ENCODE measurements at regions not wholly inside any gene's neighbourhood (a gene's known extent, or its start where the extent isn't known, plus 50 kb on each side); places are given as distances from the start of the nearest gene placed in this dataset.

DNA sequence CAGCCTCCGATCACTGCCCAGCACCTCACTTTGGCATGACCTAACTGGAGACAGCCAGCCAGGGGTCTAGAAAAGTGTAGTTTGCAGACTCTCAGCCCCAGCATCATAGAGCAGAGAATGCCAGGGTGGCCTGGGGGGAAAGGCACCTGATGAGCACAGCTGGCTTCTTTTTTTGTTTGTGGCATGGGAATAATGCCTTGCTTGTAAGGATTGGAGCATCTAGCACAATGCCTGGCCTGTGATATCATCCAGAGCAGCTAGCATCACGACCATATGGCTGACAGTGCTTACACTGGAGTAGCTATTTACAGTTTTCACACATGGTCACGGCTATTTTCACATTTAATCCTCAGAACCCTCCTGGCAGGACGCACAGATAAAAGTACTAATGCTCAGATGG, 594.8 kb upstream of the B3GAT1 start:
- no peaks in the 10 kb centered on the region for H3K27me3 ChIP-seq (ENCODE audit: control insufficient read depth, insufficient read depth, low read length)
- in situ Hi-C loops (cut with HindIII; ENCODE audit: low pct_unique_long_range_greater_than_20kb, low sequenced_read_pairs) (no loop called here), intact Hi-C loops (cut with micrococcal nuclease; ENCODE audit: unreplicated experiment) (no loop called here)
- DNase-seq (ENCODE audit: low read depth, low spot score) = no peak
- ATAC-seq = no peak
- no peaks in the 10 kb centered on the region for H3K4me1 ChIP-seq (ENCODE audit: control insufficient read depth, insufficient read depth, low read length)
- no TSS peak for BruUV-seq (replicated peaks)
- TF ChIP-seq POLR2AphosphoS5 (IDR thresholded peaks at IDR 0.05; ENCODE audit: low read depth, low read length) (no peak), TCF7L2 (IDR thresholded peaks at IDR 0.05; ENCODE audit: low read depth, low read length) (no peak), SIN3A (IDR thresholded peaks at IDR 0.05; ENCODE audit: borderline replicate concordance, insufficient read depth, low read depth, low read length) (no peak)
- TF ChIP-seq, protein P1, sequence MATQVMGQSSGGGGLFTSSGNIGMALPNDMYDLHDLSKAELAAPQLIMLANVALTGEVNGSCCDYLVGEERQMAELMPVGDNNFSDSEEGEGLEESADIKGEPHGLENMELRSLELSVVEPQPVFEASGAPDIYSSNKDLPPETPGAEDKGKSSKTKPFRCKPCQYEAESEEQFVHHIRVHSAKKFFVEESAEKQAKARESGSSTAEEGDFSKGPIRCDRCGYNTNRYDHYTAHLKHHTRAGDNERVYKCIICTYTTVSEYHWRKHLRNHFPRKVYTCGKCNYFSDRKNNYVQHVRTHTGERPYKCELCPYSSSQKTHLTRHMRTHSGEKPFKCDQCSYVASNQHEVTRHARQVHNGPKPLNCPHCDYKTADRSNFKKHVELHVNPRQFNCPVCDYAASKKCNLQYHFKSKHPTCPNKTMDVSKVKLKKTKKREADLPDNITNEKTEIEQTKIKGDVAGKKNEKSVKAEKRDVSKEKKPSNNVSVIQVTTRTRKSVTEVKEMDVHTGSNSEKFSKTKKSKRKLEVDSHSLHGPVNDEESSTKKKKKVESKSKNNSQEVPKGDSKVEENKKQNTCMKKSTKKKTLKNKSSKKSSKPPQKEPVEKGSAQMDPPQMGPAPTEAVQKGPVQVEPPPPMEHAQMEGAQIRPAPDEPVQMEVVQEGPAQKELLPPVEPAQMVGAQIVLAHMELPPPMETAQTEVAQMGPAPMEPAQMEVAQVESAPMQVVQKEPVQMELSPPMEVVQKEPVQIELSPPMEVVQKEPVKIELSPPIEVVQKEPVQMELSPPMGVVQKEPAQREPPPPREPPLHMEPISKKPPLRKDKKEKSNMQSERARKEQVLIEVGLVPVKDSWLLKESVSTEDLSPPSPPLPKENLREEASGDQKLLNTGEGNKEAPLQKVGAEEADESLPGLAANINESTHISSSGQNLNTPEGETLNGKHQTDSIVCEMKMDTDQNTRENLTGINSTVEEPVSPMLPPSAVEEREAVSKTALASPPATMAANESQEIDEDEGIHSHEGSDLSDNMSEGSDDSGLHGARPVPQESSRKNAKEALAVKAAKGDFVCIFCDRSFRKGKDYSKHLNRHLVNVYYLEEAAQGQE (IDR thresholded peaks at IDR 0.05; ENCODE audit: insufficient read depth in 1 of 2, low read depth in 2 of 2, low read length in 1 of 2) = no peak
- TF ChIP-seq, protein P2, sequence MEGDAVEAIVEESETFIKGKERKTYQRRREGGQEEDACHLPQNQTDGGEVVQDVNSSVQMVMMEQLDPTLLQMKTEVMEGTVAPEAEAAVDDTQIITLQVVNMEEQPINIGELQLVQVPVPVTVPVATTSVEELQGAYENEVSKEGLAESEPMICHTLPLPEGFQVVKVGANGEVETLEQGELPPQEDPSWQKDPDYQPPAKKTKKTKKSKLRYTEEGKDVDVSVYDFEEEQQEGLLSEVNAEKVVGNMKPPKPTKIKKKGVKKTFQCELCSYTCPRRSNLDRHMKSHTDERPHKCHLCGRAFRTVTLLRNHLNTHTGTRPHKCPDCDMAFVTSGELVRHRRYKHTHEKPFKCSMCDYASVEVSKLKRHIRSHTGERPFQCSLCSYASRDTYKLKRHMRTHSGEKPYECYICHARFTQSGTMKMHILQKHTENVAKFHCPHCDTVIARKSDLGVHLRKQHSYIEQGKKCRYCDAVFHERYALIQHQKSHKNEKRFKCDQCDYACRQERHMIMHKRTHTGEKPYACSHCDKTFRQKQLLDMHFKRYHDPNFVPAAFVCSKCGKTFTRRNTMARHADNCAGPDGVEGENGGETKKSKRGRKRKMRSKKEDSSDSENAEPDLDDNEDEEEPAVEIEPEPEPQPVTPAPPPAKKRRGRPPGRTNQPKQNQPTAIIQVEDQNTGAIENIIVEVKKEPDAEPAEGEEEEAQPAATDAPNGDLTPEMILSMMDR (IDR thresholded peaks at IDR 0.05) = no peak
- no peaks in the 10 kb centered on the region for H3K9me3 ChIP-seq (ENCODE audit: control insufficient read depth, insufficient read depth, low read depth, low read length)
- ChIA-PET POLR2A (no interaction called here), CTCF (no interaction called here)
- no peak overlapping the region for H3K4me3 ChIP-seq (ENCODE audit: low read depth in 2 of 2, low read length in 2 of 2)
- no peaks in the 10 kb centered on the region for H3K36me3 ChIP-seq (ENCODE audit: control insufficient read depth, insufficient read depth, low read length)
- no peak overlapping the region for H3K27ac ChIP-seq (ENCODE audit: low read length)

DNA sequence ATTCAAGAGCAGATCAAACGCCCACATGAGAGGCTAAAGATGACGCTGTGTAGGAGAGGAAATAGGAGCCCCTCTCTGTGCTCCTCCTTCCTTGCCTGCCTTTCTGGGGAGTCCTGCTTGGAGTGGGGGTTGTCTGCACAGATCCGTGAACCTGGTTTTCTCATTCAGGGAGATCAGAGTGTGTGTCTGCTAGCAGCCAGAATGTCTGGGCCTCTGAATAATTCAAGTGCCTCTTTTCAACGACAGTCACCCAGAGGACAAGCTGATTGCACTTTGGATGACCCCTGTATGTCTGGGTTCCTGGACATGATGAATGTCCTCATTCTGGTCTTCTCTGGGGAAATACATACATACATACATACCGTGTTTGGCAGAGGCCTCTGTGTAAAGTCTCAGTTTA, 592.5 kb upstream of the B3GAT1 start:
- no TSS peak for BruUV-seq (replicated peaks)
- no peak for ATAC-seq
- H3K4me3 ChIP-seq (ENCODE audit: low read depth in 2 of 2, low read length in 2 of 2) = no peak overlapping the region
- H3K4me1 ChIP-seq (ENCODE audit: control insufficient read depth, insufficient read depth, low read length) = no peaks in the 10 kb centered on the region
- ChIA-PET CTCF (no interaction called here), POLR2A (interaction anchor here (0.6 kb wide), 1 partner anchor 967 kb away, joined by 3 read pairs; no protein-coding TSS in a partner anchor)
- TF ChIP-seq, protein P1 (IDR thresholded peaks at IDR 0.05; ENCODE audit: insufficient read depth in 1 of 2, low read depth in 2 of 2, low read length in 1 of 2) = no peak
- TF ChIP-seq SIN3A (IDR thresholded peaks at IDR 0.05; ENCODE audit: borderline replicate concordance, insufficient read depth, low read depth, low read length) (no peak), TCF7L2 (IDR thresholded peaks at IDR 0.05; ENCODE audit: low read depth, low read length) (no peak), POLR2AphosphoS5 (IDR thresholded peaks at IDR 0.05; ENCODE audit: low read depth, low read length) (no peak)
- TF ChIP-seq, protein P2 (IDR thresholded peaks at IDR 0.05) = no peak
- intact Hi-C loops (cut with micrococcal nuclease; ENCODE audit: unreplicated experiment) (no loop called here), in situ Hi-C loops (cut with HindIII; ENCODE audit: low pct_unique_long_range_greater_than_20kb, low sequenced_read_pairs) (no loop called here)
- DNase-seq (ENCODE audit: low read depth, low spot score) = no peak
- no peaks in the 10 kb centered on the region for H3K36me3 ChIP-seq (ENCODE audit: control insufficient read depth, insufficient read depth, low read length)
- H3K27ac ChIP-seq (ENCODE audit: low read length) = no peak overlapping the region
- no peaks in the 10 kb centered on the region for H3K9me3 ChIP-seq (ENCODE audit: control insufficient read depth, insufficient read depth, low read depth, low read length)
- no peaks in the 10 kb centered on the region for H3K27me3 ChIP-seq (ENCODE audit: control insufficient read depth, insufficient read depth, low read length)

All from Panc1 (cell line).